Right lung (tissue), 2 donors: ENCODE measurements at regions not wholly inside any gene's neighbourhood (a gene's known extent, or its start where the extent isn't known, plus 50 kb on each side); places are given as distances from the start of the nearest gene placed in this dataset.

Experiments
- DNase-seq, 2 donors: peaks; one replicate each; pipeline ENCODE4 v3.0.0-alpha.2; 2013

- no peak for DNase-seq
Observed at GRCh38 chr18:42268186-42268725, 313.2 kb downstream of the PIK3C3 start.

DNA sequence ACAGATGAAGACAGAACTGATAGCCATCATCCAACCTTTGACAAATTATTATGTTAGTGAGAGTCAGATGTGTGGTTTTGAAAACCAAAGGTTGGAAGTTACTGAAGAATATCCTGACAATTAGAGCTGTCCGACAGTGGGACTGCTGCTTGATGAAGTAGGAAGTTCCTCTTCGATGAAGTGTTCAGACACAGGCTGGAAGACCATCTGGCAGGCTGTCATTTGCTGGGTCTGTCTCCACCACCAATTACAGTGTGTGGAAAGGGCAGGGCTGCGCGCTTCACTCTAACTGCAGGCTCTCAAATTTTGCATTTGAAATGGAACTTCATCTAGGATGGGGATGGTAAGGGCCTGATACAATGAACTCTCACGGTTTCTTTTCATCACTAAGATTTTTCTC is 313.8 kb downstream of the PIK3C3 start:
- no peak for DNase-seq

DNA sequence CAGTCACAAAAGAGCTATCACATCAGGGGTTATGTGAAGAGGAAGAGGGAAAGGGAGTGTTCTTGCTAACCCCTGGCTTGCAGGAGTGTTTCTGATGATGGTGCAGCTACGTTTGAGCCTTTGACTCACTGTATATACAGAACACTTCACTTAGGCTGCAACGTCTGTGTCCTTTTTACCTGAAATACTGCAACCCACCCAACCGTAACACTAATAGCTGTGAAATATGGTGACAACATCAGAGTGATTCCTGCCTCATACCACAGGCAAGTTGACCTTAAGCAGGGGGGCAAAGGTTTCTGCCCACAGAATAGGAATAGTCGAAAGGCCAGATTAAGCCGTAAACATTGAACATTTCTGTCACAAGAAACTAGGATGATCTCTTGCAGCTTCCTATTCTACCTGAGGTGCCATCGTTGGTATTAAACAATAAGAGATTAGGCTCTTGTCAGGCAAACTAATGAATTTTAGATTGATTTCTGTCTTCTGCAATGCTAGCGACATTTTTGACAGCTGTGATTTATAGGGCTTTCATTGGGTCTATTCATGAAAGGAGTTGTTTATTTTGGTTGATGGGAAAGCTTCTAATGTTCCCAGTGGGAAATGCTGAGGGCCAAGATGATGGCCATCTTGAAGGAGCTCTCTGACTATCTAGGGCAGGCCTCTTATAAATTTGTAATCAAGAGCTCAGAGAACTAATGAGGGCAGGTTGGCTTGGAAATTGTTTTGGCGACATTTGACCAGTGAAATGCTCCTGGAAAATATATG is 316.8 kb downstream of the PIK3C3 start:
- no peak for DNase-seq

DNA sequence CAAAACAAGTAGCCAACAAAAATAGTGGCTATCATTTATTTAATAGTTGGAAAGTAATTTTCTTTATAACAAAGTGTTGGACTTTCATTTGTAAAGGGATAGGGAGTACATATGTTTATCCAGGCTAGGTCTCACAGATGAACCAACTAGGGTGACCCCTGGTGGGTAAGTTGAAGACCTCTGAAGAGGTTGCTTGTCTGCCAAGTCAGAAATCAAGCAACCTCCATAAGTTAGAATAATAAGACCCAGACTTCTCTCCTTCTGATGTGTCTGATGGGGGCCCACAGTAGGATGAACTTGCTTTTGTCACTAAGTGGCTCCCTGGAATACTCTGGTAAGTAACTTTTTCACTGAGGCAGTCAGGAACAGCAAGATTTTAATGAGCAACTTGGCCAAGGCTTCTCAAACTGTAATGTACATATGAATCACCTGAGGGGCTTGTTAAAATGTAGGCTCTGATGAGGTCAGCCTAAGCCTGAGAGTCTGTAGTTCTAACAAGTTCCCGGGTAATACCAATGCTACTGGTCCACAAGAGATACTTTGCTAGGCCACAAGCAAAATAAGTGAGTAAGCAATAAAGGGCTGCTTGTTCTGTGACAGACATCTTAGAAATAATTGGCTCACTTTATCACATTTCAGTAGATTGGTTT is 319.6 kb downstream of the PIK3C3 start:
- DNase-seq = no peak

GRCh38 chr18:42275138-42275535 is 320.1 kb downstream of the PIK3C3 start:
- no peak for DNase-seq

GRCh38 chr18:42275949-42276730 is 321.1 kb downstream of the PIK3C3 start:
- no peak for DNase-seq

GRCh38 chr18:42281124-42281523 is 326.1 kb downstream of the PIK3C3 start:
- DNase-seq = no peak

DNA sequence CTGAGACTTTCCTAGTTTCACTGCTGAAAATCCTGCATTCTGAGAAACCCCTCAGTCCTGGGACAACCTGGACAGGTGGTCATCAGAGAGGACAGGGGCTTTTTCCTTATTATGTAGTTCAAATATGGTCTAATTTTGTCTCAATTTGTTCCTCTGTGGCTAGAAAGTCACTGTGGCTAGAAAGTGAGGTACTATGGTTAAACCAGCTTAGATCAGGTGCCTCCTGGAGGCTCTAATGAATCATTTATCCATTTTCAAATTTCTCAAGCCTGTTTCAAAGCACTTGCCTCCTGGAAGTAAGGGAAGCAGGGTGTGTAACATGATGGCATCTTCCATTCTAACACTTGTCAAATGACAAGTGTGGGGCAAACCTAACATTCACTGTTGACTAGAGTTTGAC is 326.8 kb downstream of the PIK3C3 start:
- DNase-seq = no peak

DNA sequence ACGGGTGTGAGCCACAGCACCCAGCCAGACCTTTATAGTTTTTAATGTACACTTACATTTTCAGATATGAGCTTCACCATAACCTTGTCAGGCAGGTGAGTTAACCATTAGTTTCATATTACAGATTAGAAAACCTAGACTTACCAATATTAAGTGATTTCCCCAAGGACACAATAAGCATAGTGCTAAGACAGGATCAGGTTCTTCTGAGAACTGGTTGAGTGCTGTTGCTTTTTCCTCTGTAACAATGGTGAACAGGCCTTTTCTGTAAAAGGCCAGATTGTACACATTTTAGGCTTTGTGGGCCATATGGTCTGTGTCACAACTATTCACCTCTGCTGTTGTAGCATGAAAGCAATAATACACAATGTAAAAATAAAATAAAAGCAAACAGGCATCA is 332.0 kb downstream of the PIK3C3 start:
- DNase-seq = no peak

- DNase-seq = no peak
Observed at GRCh38 chr18:42288129-42288528, 333.1 kb downstream of the PIK3C3 start.

- no peak for DNase-seq
Observed at GRCh38 chr18:42289526-42289925, 334.5 kb downstream of the PIK3C3 start.

- DNase-seq = no peak
Observed at GRCh38 chr18:42290318-42291307, 335.6 kb downstream of the PIK3C3 start.

DNA sequence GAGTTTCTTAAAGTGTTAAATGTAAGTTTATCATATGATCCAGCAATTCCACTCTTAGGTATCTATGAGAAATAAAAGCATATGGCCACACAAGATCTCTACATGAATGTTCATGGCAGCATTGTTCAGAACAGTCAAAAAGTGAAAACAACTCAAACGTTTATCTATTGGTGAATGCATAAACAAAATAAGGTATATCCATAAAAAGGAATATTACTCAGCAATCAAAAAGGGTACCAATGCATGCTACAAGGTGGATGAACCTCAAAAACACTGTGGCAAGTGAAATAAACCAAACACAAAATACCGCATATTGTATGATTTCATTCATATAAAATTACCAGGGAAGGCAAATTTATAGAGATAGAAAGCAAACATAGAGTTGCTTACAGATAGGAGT is 337.6 kb downstream of the PIK3C3 start:
- DNase-seq = no peak

DNA sequence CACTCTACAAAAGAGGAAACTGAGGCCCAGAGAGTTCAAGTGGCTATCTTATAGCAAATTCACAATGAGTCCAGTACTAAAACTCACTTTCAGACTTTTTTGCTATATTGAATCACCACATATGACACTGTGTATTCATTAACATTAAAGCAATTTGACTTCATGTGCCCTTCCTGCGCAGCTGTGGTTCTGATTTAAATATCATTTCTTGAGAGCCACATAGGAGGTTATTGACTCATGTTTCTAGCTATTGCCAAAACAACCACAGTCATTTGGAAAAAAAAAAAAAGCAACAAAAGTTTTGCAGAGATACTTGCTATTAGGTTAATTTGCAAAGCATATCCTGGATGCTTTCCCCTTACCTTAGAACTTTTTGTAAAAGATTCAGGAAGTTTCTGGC is 341.2 kb downstream of the PIK3C3 start:
- DNase-seq = no peak

GRCh38 chr18:42296723-42297122 is 341.7 kb downstream of the PIK3C3 start:
- DNase-seq = no peak

GRCh38 chr18:42298759-42299675 is 344.0 kb downstream of the PIK3C3 start:
- peak; percentile 52 to 66 for DNase-seq

DNA sequence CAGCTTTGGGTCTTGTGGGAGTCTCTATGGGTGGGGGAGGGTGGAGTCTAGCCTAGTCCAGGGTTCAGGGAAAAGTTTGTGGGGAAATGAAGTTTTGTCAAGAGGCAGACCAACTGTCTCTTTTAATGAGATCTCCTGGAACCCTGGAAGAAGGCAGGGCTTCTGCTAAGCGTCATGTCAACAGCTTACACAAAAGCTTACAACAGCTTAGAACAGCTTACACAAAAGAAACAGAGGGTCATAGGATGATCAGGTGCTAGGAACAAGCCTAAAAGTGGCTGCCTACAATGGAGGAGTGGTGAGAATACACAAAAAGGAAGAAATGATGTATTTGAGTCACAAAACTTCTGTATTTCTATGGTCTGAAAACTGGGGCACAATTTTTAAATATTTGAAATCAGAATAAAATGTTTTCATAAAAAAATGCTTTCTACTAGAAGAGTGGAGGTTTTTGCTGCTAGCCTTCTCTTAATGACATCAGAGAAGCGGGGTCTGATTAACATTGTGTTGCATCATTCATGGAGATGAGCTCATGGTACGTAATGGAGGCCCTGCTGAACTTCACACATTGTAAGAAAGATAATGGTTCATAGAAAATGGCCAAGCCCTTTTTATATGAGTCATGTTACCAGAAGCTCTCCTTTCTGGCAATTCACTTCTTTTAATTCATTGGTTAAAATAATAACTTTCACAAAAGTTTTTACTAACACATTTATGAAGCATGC is 351.0 kb downstream of the PIK3C3 start:
- no peak for DNase-seq

- DNase-seq = no peak
Observed at GRCh38 chr18:42306594-42306980, 351.6 kb downstream of the PIK3C3 start.

GRCh38 chr18:42310956-42311355 is 355.9 kb downstream of the PIK3C3 start:
- no peak for DNase-seq
